Sciatic nerve (tissue), 2 donors: ENCODE measurements at regions not wholly inside any gene's neighbourhood (a gene's known extent, or its start where the extent isn't known, plus 50 kb on each side); places are given as distances from the start of the nearest gene placed in this dataset.

Experiments used
- ATAC-seq: fragments of 200-7000 bp; cut with Tn5 transposase; one replicate; pipeline ENCODE4 v1.9.1; 2020; ENCODE audit warnings: mild to moderate bottlenecking, moderate library complexity
- DNase-seq: peaks from one replicate; pipeline ENCODE4 v3.0.0-alpha.2; 2020; ENCODE audit warnings: low spot score
- intact Hi-C: fragments of 100-400 bp; cut with DNase I; formaldehyde crosslinking; loops from one replicate; pipeline ENCODE4 v1.14.2; 2022
- donor health status: DM: no; HTN: no; CAD: no.
- donor health status: DM: no; HTN: no; CAD: no.

GRCh38 chr10:21337171-21337792 lies 188.2 kb downstream of the SKIDA1 start:
- DNase-seq: no peak
- intact Hi-C loops: loop anchor here (5.0 kb wide), 1 partner anchor 1825 kb away; no protein-coding TSS in a partner anchor
- no peak for ATAC-seq

GRCh38 chr10:21336476-21337170 lies 188.9 kb downstream of the SKIDA1 start:
- intact Hi-C loops: loop anchor here (5.0 kb wide), 1 partner anchor 1824 kb away; no protein-coding TSS in a partner anchor
- ATAC-seq (peak; percentile 51), DNase-seq (no peak)

- DNase-seq: peak; percentile 70
These were observed 190.4 kb downstream of the SKIDA1 start for GRCh38 chr10:21334891-21335696.

GRCh38 chr10:21330628-21331020 lies 194.9 kb downstream of the SKIDA1 start:
- ATAC-seq (no peak), DNase-seq (no peak)
- intact Hi-C loops: no loop called here

More at GRCh38 chr10:21334891-21335696, 190.4 kb downstream of the SKIDA1 start:
- intact Hi-C loops: loop anchor here (5.0 kb wide), 1 partner anchor 1823 kb away; no protein-coding TSS in a partner anchor
- ATAC-seq: peak; percentile 72

GRCh38 chr10:21329995-21330627 lies 195.4 kb downstream of the SKIDA1 start:
- DNase-seq: no peak
- intact Hi-C loops: no loop called here
- ATAC-seq: peak; percentile 70

GRCh38 chr10:21327289-21327993 lies 198.0 kb downstream of the SKIDA1 start:
- no peak for DNase-seq
- intact Hi-C loops: no loop called here
- no peak for ATAC-seq

GRCh38 chr10:21326594-21327288 lies 198.7 kb downstream of the SKIDA1 start:
- DNase-seq: no peak
- intact Hi-C loops: no loop called here
- ATAC-seq: no peak

- DNase-seq (no peak), ATAC-seq (no peak)
- intact Hi-C loops: no loop called here
These were observed 206.8 kb downstream of the SKIDA1 start for GRCh38 chr10:21318540-21319167.

- DNase-seq (no peak), ATAC-seq (no peak)
- intact Hi-C loops: no loop called here
These were observed 207.6 kb downstream of the SKIDA1 start for GRCh38 chr10:21317902-21318301.

GRCh38 chr10:21315645-21316220 lies 209.7 kb downstream of the SKIDA1 start:
- DNase-seq: peak; percentile 76
- intact Hi-C loops: no loop called here
- ATAC-seq: peak; percentile 94

- intact Hi-C loops: no loop called here
- DNase-seq: no peak
- ATAC-seq: peak; percentile 60
These were observed 210.4 kb downstream of the SKIDA1 start for GRCh38 chr10:21314906-21315644.

- intact Hi-C loops: no loop called here
- DNase-seq: no peak
- ATAC-seq: no peak
These were observed 211.3 kb downstream of the SKIDA1 start for GRCh38 chr10:21314111-21314626.

GRCh38 chr10:21313691-21314090 lies 211.8 kb downstream of the SKIDA1 start:
- ATAC-seq (no peak), DNase-seq (no peak)
- intact Hi-C loops: no loop called here

GRCh38 chr10:21311426-21311825 lies 214.1 kb downstream of the SKIDA1 start:
- intact Hi-C loops: no loop called here
- DNase-seq (no peak), ATAC-seq (no peak)

GRCh38 chr10:21309427-21309826 lies 216.1 kb downstream of the SKIDA1 start:
- ATAC-seq (no peak), DNase-seq (no peak)
- intact Hi-C loops: no loop called here

GRCh38 chr10:21308946-21309345 lies 216.5 kb downstream of the SKIDA1 start:
- ATAC-seq (no peak), DNase-seq (no peak)
- intact Hi-C loops: no loop called here

GRCh38 chr10:21308018-21308417 lies 217.5 kb downstream of the SKIDA1 start:
- ATAC-seq (no peak), DNase-seq (no peak)
- intact Hi-C loops: no loop called here
